OCI-LY1 (cell line): ENCODE measurements at regions not wholly inside any gene's neighbourhood (a gene's known extent, or its start where the extent isn't known, plus 50 kb on each side); places are given as distances from the start of the nearest gene placed in this dataset.

Source experiments
- H2AFZ ChIP-seq: fragments of 200-600 bp; sonication (generic), shearing (Covaris generic); 2 replicates; pipeline ENCODE4 v1.6.0; 2014; ENCODE audit warnings: antibody characterized with exemption, mild to moderate bottlenecking, low read length
- H3F3A ChIP-seq: fragments of 200-600 bp; sonication (generic), shearing (Covaris generic); 2 replicates; pipeline ENCODE4 v1.6.0; 2014; ENCODE audit warnings: mild to moderate bottlenecking, antibody characterized with exemption, low read length, moderate library complexity; ENCODE audit not compliant: insufficient read depth
- H3K27ac ChIP-seq: fragments of 200-600 bp; sonication (generic); 2 replicates; pipeline ENCODE4 v1.5.1; 2014; ENCODE audit warnings: low read length, mixed run types, mild to moderate bottlenecking, low read depth; ENCODE audit not compliant: poor library complexity, severe bottlenecking
- H3K27me3 ChIP-seq: fragments of 200-600 bp; sonication (generic); 2 replicates; pipeline ENCODE4 v1.6.0; 2014; ENCODE audit warnings: antibody characterized with exemption, mild to moderate bottlenecking, low read length, moderate library complexity; ENCODE audit not compliant: insufficient read depth
- H3K36me3 ChIP-seq: fragments of 200-600 bp; sonication (generic); 2 replicates; pipeline ENCODE4 v1.6.1; 2014; ENCODE audit warnings: mild to moderate bottlenecking, antibody characterized with exemption, low read length, moderate library complexity, mixed read lengths; ENCODE audit not compliant: insufficient read depth
- H3K4me1 ChIP-seq: fragments of 200-600 bp; sonication (generic); 2 replicates; pipeline ENCODE4 v1.5.1; 2014; ENCODE audit warnings: mild to moderate bottlenecking, low read length, moderate library complexity; ENCODE audit not compliant: insufficient read depth, severe bottlenecking
- H3K4me2 ChIP-seq: fragments of 200-600 bp; sonication (generic), shearing (Covaris generic); 2 replicates; pipeline ENCODE4 v1.6.1; 2014; ENCODE audit warnings: low read length
- H3K4me3 ChIP-seq: fragments of 200-600 bp; sonication (generic); 2 replicates; pipeline ENCODE4 v1.5.1; 2014; ENCODE audit warnings: low read length, low read depth, mild to moderate bottlenecking, mixed read lengths; ENCODE audit not compliant: poor library complexity, severe bottlenecking
- H3K79me2 ChIP-seq: fragments of 200-600 bp; shearing (Covaris generic); 2 replicates; pipeline ENCODE4 v1.6.1; 2016; ENCODE audit warnings: mixed run types, low read length, mixed read lengths; ENCODE audit not compliant: insufficient read depth
- H3K9ac ChIP-seq: fragments of 200-600 bp; sonication (generic), shearing (Covaris generic); 2 replicates; pipeline ENCODE4 v1.6.1; 2014; ENCODE audit warnings: mild to moderate bottlenecking, low read length, mixed read lengths
- H3K9me2 ChIP-seq: fragments of 200-600 bp; sonication (generic), shearing (Covaris generic); 2 replicates; pipeline ENCODE4 v1.6.1; 2014; ENCODE audit warnings: low read depth, mild to moderate bottlenecking, low read length, mixed read lengths
- H3K9me3 ChIP-seq: fragments of 200-600 bp; shearing (Covaris generic); 2 replicates; pipeline ENCODE4 v1.6.1; 2014; ENCODE audit warnings: low read length, mixed read lengths
- H4K20me1 ChIP-seq: fragments of 200-600 bp; sonication (generic), shearing (Covaris generic); 2 replicates; pipeline ENCODE4 v1.6.0; 2016; ENCODE audit warnings: mild to moderate bottlenecking, low read length; ENCODE audit not compliant: insufficient read depth
- CTCF ChIP-seq: fragments of 200-600 bp; sonication (generic), shearing (Covaris generic); IDR thresholded peaks from 2 replicates; pipeline ENCODE4 v1.5.1; 2017; ENCODE audit warnings: mild to moderate bottlenecking, antibody characterized with exemption, low read length, moderate library complexity, mixed read lengths
- EZH2 ChIP-seq: fragments of 200-600 bp; sonication (generic), shearing (Covaris generic); IDR thresholded peaks from 2 replicates; pipeline ENCODE4 v1.8.0; 2017; ENCODE audit warnings: borderline replicate concordance, mixed run types, mild to moderate bottlenecking, antibody characterized with exemption, low read length, moderate library complexity, mixed read lengths

- Histone ChIP-seq H3K27ac (no peak overlapping the region), H3K9me3 (no peaks in the 10 kb centered on the region), H3K36me3 (no peaks in the 10 kb centered on the region), H3K9ac (no peak overlapping the region), H3K9me2 (no peaks in the 10 kb centered on the region), H4K20me1 (no peaks in the 10 kb centered on the region), H3K4me1 (no peaks in the 10 kb centered on the region), H3K79me2 (no peaks in the 10 kb centered on the region), H3K27me3 (no peaks in the 10 kb centered on the region), H3K4me2 (no peak overlapping the region), H2AFZ (no peak overlapping the region), H3F3A (no peaks in the 10 kb centered on the region), H3K4me3 (no peak overlapping the region)
- TF ChIP-seq EZH2 (no peak), CTCF (no peak)
These were observed 436.8 kb downstream of the MFSD1 start for GRCh38 chr3:159238646-159239045.

GRCh38 chr3:159239059-159239458 is 437.2 kb downstream of the MFSD1 start:
- no peak overlapping the region for H3K9ac ChIP-seq
- no peaks in the 10 kb centered on the region for H3F3A ChIP-seq
- no peaks in the 10 kb centered on the region for H3K27me3 ChIP-seq
- H3K79me2 ChIP-seq, result no peaks in the 10 kb centered on the region
- TF ChIP-seq EZH2 (no peak), CTCF (no peak)
- no peak overlapping the region for H2AFZ ChIP-seq
- no peak overlapping the region for H3K27ac ChIP-seq
- H3K36me3 ChIP-seq, result no peaks in the 10 kb centered on the region
- no peaks in the 10 kb centered on the region for H4K20me1 ChIP-seq
- no peak overlapping the region for H3K4me2 ChIP-seq
- no peaks in the 10 kb centered on the region for H3K9me3 ChIP-seq
- H3K9me2 ChIP-seq, result no peaks in the 10 kb centered on the region
- H3K4me3 ChIP-seq, result no peak overlapping the region
- H3K4me1 ChIP-seq, result no peaks in the 10 kb centered on the region

GRCh38 chr3:159244933-159245332 is 443.1 kb downstream of the MFSD1 start:
- Histone ChIP-seq H3F3A (no peaks in the 10 kb centered on the region), H3K36me3 (no peaks in the 10 kb centered on the region), H3K4me1 (no peaks in the 10 kb centered on the region), H3K4me3 (no peak overlapping the region), H3K27me3 (no peaks in the 10 kb centered on the region), H3K9me3 (no peaks in the 10 kb centered on the region), H2AFZ (no peak overlapping the region), H3K9me2 (no peaks in the 10 kb centered on the region), H3K79me2 (no peaks in the 10 kb centered on the region), H4K20me1 (no peaks in the 10 kb centered on the region), H3K9ac (no peak overlapping the region), H3K27ac (no peak overlapping the region), H3K4me2 (no peak overlapping the region)
- TF ChIP-seq CTCF (no peak), EZH2 (no peak)
